Endodermal cell (in vitro differentiated cells): ENCODE measurements at regions not wholly inside any gene's neighbourhood (a gene's known extent, or its start where the extent isn't known, plus 50 kb on each side); places are given as distances from the start of the nearest gene placed in this dataset.

Experiments
- DNase-seq: peaks from one replicate; pipeline ENCODE4 v3.0.0-alpha.2; 2017
- H3K27ac ChIP-seq: 2 replicates; pipeline ENCODE4 v1.5.1; 2013; ENCODE audit warnings: mild to moderate bottlenecking, low read depth, low read length, moderate library complexity
- H3K27me3 ChIP-seq: 2 replicates; pipeline ENCODE4 v1.6.1; 2013; ENCODE audit warnings: mild to moderate bottlenecking, low read length, moderate library complexity; ENCODE audit not compliant: insufficient read depth, control insufficient read depth, poor library complexity, severe bottlenecking
- H3K36me3 ChIP-seq: 2 replicates; pipeline ENCODE4 v1.7.0; 2013; ENCODE audit warnings: mild to moderate bottlenecking, low read length, moderate library complexity; ENCODE audit not compliant: control insufficient read depth, insufficient read depth
- H3K4me1 ChIP-seq: one replicate; pipeline ENCODE4 v1.7.0; 2013; ENCODE audit warnings: low read length; ENCODE audit not compliant: control insufficient read depth, insufficient read depth
- H3K4me3 ChIP-seq: 2 replicates; pipeline ENCODE4 v1.5.1; 2013; ENCODE audit warnings: mild to moderate bottlenecking, low read length, moderate library complexity
- H3K9ac ChIP-seq: 2 replicates; pipeline ENCODE4 v1.6.1; 2013; ENCODE audit warnings: mild to moderate bottlenecking, low read length, moderate library complexity; ENCODE audit not compliant: poor library complexity, severe bottlenecking; ENCODE audit errors: extremely low read depth
- H3K9me3 ChIP-seq: 2 replicates; pipeline ENCODE4 v1.6.1; 2013; ENCODE audit warnings: mild to moderate bottlenecking, low read length, moderate library complexity; ENCODE audit not compliant: control insufficient read depth
- H3K27ac Mint-ChIP-seq: 2 replicates; pipeline ENCODE4 v1.8.0; 2020; ENCODE audit warnings: mixed read lengths
- H3K27me3 Mint-ChIP-seq: 2 replicates; pipeline ENCODE4 v1.8.0; 2021; ENCODE audit warnings: mild to moderate bottlenecking, mixed read lengths; ENCODE audit not compliant: insufficient read depth
- H3K36me3 Mint-ChIP-seq: 2 replicates; pipeline ENCODE4 v1.8.0; 2020; ENCODE audit warnings: low read depth, mixed read lengths
- H3K4me1 Mint-ChIP-seq: 2 replicates; pipeline ENCODE4 v1.8.0; 2020; ENCODE audit warnings: mixed read lengths
- H3K4me3 Mint-ChIP-seq: 2 replicates; pipeline ENCODE4 v1.8.0; 2020; ENCODE audit warnings: mild to moderate bottlenecking, moderate library complexity, mixed read lengths
- H3K9me3 Mint-ChIP-seq: 2 replicates; pipeline ENCODE4 v1.8.0; 2020; ENCODE audit warnings: mild to moderate bottlenecking, mixed read lengths
- CTCF ChIP-seq: fragments of 200-600 bp; sonication (generic); conservative IDR thresholded peaks from 2 replicates; pipeline ENCODE4 v1.5.0; 2021; ENCODE audit warnings: antibody characterized with exemption, mild to moderate bottlenecking
- WGBS, 2 experiments: methylation state at CpG; one replicate each; pipeline versions ENCODE4 v1.1.5 to v1.1.7; 2013; ENCODE audit warnings: missing lambda C conversion rate in 2 of 2, mixed read lengths in 1 of 2; ENCODE audit not compliant: insufficient coverage in 1 of 2, insufficient read length in 1 of 2; 5-methylcytosine and 5-hydroxymethylcytosine counted together

- Mint-ChIP-seq H3K4me1 (no peaks in the 10 kb centered on the region), H3K27me3 (peaks cover under 1% of the 10 kb centered on the region), H3K9me3 (no peaks in the 10 kb centered on the region), H3K4me3 (no peak overlapping the region), H3K36me3 (no peaks in the 10 kb centered on the region), H3K27ac (no peak overlapping the region)
- Histone ChIP-seq H3K27me3 (no peaks in the 10 kb centered on the region), H3K4me1 (no peaks in the 10 kb centered on the region), H3K36me3 (no peaks in the 10 kb centered on the region), H3K4me3 (no peak overlapping the region), H3K9ac (no peak overlapping the region), H3K27ac (no peak overlapping the region), H3K9me3 (peaks cover 6% of the 10 kb centered on the region)
- TF ChIP-seq CTCF, result no peak
- DNase-seq, result no peak
- WGBS, 2 experiments, result 94 to 95% methylated on average over 5 of the region's 5 CpGs
Measured at GRCh38 chr16:82311528-82311927, 141.5 kb upstream of the MPHOSPH6 start.

GRCh38 chr16:82302042-82302727, 132.2 kb upstream of the MPHOSPH6 start:
- no peaks in the 10 kb centered on the region for H3K9me3 Mint-ChIP-seq
- H3K4me3 Mint-ChIP-seq, result no peak overlapping the region
- no peak for TF ChIP-seq CTCF
- peaks cover 3% of the 10 kb centered on the region for H3K9me3 ChIP-seq
- H3K27ac ChIP-seq, result no peak overlapping the region
- no peaks in the 10 kb centered on the region for H3K36me3 Mint-ChIP-seq
- H3K4me1 ChIP-seq, result no peaks in the 10 kb centered on the region
- H3K27ac Mint-ChIP-seq, result no peak overlapping the region
- no peak for DNase-seq
- H3K27me3 ChIP-seq, result no peaks in the 10 kb centered on the region
- H3K4me3 ChIP-seq, result no peak overlapping the region
- H3K4me1 Mint-ChIP-seq, result no peaks in the 10 kb centered on the region
- H3K36me3 ChIP-seq, result no peaks in the 10 kb centered on the region
- H3K27me3 Mint-ChIP-seq, result peaks cover 21% of the 10 kb centered on the region
- no peak overlapping the region for H3K9ac ChIP-seq
- 90 to 95% methylated on average over 13 to 17 of the region's 17 CpGs for WGBS, 2 experiments

GRCh38 chr16:82301146-82301755, 131.2 kb upstream of the MPHOSPH6 start:
- Mint-ChIP-seq H3K27me3 (peaks cover 21% of the 10 kb centered on the region), H3K4me3 (no peak overlapping the region), H3K36me3 (no peaks in the 10 kb centered on the region), H3K9me3 (no peaks in the 10 kb centered on the region), H3K27ac (no peak overlapping the region), H3K4me1 (no peaks in the 10 kb centered on the region)
- no peak for TF ChIP-seq CTCF
- Histone ChIP-seq H3K4me1 (no peaks in the 10 kb centered on the region), H3K4me3 (no peak overlapping the region), H3K36me3 (no peaks in the 10 kb centered on the region), H3K9me3 (no peaks in the 10 kb centered on the region), H3K9ac (no peak overlapping the region), H3K27me3 (no peaks in the 10 kb centered on the region), H3K27ac (no peak overlapping the region)
- WGBS, 2 experiments, result 88 to 94% methylated on average over 6 to 7 of the region's 7 CpGs
- no peak for DNase-seq
